DMS 273 (cell line): ENCODE measurements at regions not wholly inside any gene's neighbourhood (a gene's known extent, or its start where the extent isn't known, plus 50 kb on each side); places are given as distances from the start of the nearest gene placed in this dataset.
"Not testable (repeated sequence)": the region's sequence is repeated elsewhere in the genome, so short reads cannot be mapped to it uniquely, and the experiment has no call there.

ENCODE experiments used
- DNase-seq: peaks from one replicate; lab custom pipeline; 2025; ENCODE audit not compliant: unreplicated experiment; lab: John Stamatoyannopoulos, UW

- DNase-seq, result no peak
These were observed 93.3 kb upstream of the USP29 start for GRCh38 chr19:57026476-57026875.

DNA sequence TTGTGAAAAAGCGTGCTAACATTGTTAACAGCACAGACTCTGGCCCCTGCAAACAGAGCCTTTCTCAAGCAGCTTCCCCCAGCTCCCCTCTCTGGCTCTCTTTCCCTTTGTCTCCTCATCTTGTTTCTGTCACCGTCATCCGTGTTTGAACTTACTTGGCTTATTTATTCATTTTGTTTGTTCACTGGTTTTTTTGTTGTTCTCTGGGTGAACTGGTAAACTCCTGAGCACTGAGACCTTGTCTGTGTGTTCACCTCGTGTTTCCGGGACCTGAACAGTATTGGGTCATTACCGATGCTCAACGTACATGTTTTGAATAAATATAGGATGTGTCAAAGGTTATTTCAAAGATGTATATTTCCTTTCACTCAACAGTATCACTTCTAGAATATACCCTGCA, 92.4 kb upstream of the USP29 start:
- no peak for DNase-seq

DNA sequence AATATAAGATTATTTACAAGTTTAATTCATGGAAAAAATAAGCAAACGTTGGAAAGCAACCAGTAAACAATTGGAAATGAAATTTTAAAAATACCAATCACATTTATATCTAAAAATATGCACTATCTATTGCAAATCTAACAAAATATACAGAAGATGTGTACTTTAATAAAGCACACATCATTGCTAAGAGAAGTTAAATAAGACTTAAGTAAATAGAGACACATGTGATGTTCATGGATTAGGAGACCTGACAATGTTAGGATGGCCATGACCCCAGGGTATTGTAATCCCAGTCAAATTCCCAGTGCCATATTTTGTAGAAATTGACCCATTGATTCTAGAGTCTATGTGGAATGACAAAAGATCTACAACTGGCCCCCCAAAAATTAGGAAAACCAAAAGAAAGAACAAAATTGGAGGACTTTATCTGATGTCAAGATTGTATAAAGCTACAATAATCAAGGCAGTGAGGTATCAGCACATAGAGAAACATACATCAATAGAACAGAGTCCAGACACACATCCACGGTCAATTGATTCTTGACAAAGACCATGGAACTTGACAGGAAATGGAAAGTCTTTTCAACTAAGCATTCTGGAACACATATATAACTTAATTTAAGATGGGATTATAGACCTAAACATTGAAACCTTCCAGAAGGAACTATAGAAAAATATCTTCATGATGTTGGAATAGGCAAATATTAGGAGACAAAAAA, 90.8 kb upstream of the USP29 start:
- DNase-seq, result no peak

DNA sequence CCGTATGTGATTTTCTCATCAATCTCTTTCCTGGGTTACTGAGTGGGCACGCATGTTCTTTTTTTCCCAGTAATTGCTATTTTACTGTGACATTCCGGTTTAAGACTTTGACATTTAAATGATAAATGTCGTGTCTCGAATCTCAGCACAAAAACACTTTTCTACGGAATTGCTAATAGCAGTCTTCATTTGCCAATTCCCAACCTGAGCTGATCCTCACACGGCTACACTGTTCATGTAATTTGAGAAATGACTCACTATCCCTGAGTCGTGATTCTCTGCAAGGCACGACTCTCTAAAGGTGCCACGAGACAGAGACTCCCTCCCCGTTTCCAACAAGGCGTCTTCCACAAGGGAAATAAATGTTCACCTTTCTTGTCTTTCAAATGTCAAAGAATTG, 88.7 kb upstream of the USP29 start:
- no peak for DNase-seq

GRCh38 chr19:57033576-57033975, 86.2 kb upstream of the USP29 start:
- DNase-seq, result no peak

DNA sequence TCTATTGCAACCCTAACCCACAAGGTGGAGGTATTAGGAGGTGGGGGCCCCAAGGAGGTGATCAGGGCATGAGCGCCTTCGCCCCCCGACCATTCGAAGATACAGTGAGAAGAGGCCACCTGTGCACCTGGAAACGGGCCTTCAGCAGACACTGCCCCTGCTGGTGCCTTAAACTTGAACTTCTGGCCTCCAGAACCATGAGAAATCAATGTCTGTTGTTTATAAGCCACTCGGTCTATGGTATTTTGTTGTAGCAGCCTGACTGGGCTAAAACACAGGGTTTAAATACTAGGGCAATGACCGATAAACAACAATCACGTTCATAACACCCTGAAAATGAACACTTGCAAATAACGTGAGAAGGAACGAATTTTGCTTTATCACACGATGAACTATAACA, 85.2 kb upstream of the USP29 start:
- DNase-seq, result no peak

- DNase-seq, result not testable (repeated sequence)
These were observed 84.0 kb upstream of the USP29 start for GRCh38 chr19:57035740-57036139.

GRCh38 chr19:57037556-57037955, 82.2 kb upstream of the USP29 start:
- DNase-seq, result no peak

DNA sequence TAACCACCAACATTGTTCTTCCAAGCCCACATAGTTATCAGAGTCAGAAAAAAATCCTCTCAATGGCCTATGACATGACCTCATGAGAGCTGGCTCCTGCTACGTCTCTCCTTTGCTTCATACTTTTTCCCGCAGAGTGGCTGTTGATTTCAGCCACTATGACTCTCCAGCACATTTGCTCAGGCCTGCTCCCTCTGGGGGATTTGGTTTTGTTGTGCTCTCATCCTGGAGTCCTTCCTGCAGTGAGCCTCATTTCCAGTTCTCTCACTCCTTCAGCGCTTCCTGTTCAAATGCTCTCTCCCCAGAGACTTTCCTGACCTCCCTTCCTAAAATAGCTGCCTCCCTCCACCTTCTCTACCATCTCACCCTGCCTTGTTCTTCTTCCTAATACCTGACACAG, 72.0 kb upstream of the USP29 start:
- no peak for DNase-seq

- no peak for DNase-seq
These were observed 68.9 kb upstream of the USP29 start for GRCh38 chr19:57050863-57051262.

- DNase-seq, result peak; percentile 36
These were observed 67.7 kb upstream of the USP29 start for GRCh38 chr19:57052081-57052480.

DNA sequence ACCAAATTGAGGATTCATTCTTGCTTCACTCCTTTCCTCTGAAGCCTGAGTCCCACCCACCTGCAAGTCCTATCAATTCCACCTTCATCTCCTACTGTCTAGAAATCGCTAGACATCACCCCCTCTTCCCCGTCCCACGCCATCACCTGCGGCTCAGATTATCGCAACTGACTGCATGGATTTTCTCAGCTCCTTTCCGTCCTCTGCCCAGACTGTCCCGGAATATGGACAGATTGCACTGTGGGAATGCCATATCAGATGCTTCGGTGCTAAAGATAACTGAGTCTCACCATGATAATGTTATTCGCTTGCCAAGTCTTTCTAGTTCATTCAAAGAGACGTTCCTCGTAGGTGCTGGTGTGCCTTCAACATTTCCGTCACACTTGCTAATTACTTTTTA, 66.4 kb upstream of the USP29 start:
- no peak for DNase-seq

- no peak for DNase-seq
These were observed 63.8 kb upstream of the USP29 start for GRCh38 chr19:57055956-57056355.

DNA sequence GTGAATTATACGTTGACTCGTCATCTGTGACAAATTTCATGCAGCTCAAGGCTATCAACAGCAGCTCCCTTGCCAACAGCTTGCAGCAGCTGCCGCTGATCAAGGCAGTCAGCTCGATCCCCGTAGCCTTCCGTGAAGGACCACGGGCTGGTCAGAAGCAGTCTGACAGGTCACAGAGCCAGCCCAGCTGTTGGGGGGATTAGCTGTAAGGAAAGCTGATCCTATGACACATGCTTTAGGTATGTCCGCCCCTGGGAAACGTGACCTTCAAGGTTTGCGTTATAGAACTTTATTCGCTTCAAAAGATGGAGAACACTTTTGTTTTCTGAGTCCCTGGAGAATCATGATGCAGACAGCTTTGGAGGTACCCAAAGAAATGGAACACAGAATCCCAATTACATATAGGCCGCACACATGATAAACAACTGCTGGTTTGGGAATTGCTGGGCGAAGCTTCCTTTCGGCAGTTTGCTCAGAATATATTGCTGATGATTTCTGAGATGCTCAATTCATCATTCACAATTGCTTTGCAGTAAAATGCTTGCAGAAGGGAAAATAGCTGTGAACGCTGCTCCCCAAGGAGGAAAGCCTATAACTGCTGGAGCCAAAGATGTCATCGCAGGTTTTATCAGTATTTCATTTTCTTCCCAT, 62.6 kb upstream of the USP29 start:
- peak; percentile 67 for DNase-seq

DNA sequence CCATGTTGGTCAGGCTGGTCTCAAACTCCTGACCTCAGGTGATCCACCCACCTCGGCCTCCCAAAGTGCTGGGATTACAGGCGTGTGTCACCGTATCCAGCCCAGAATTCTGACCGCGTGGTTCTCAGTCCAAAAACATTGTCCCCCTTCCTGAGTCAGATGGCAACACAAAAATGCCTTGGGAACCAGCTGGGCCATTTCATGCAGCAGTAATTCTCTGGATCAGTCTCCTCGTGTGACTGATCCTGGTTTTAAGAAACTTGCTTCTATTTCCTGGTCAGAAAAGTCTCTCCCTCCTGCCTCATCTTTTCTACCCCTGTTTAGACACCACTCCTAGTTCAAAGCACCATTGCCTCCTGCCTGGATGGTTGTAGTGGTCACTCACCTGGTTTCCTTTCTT, 60.9 kb upstream of the USP29 start:
- DNase-seq, result peak; percentile 11

GRCh38 chr19:57063070-57063469, 56.7 kb upstream of the USP29 start:
- no peak for DNase-seq

GRCh38 chr19:57067440-57067839, 52.3 kb upstream of the USP29 start:
- no peak for DNase-seq

DNA sequence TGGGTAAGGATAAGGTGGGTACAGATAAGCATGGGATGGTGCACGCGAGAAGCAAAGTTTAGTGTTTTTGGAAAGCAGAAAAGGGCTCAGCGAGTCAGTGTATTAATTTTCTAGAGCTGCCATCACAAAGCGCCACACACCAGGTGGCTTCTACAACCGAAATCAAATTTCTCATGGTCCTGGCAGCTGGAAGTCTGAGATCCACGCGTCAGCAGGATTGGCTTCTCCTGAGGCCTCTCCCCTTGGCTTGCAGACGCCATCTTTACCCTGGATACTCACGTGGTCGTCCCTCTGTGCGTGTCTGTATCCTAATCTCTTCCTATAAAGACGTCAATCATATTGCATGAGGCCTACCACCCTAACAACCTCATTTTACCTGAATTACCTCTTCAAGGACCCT, 51.5 kb upstream of the USP29 start:
- DNase-seq, result no peak

DNA sequence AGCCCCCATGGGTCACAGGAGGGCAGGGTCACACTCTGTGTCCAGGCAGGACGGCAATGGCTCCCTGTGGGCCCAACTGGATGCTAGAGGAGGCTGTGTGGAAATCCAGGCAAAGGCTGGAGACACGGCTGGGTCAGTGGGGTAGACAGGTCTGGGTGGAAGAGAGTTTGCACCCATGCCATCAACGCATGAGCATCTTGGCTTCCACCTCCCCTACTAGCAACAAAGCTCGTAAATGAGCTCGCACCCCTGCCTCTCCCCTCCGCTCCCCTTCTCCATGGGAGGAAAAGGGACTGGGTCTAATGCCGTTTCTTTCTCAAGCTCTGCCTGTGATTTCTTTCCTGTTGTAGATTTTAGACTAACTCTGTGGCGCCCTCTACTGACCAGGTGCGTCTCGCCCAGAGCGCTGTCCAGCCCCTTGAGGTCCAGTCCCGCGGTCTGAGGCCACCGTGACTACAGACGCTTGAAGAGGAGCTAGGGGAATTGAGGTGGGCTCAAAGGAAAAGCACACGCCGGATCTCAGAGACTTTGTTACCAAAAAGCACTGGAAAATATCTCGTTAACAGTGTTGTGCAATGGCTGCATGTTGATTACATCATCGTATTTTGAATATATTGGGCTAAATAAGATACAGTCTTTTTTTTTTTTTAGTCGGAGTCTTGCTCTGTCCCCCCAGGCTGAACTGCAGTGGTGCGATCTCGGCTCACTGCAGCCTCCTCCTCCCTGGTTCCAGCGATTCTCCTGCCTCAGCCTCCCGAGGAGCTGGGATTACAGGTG, 50.7 kb upstream of the USP29 start:
- peak; percentile 61 for DNase-seq
